Effector memory CD4-positive, alpha-beta T cell (primary cell): ENCODE measurements at regions not wholly inside any gene's neighbourhood (a gene's known extent, or its start where the extent isn't known, plus 50 kb on each side); places are given as distances from the start of the nearest gene placed in this dataset.

Experiments used
- DNase-seq, 3 donors: peaks; one replicate each; pipeline ENCODE4 v3.0.0-alpha.2; 2020
- H3K27ac ChIP-seq: 2 replicates; pipeline ENCODE4 v1.7.0; 2013; ENCODE audit warnings: mild to moderate bottlenecking, low read length, moderate library complexity; ENCODE audit not compliant: insufficient read depth, poor library complexity, severe bottlenecking
- H3K27me3 ChIP-seq: replicated peaks from 2 replicates; pipeline ENCODE4 v1.7.0; 2013; ENCODE audit warnings: mild to moderate bottlenecking, low read length; ENCODE audit not compliant: insufficient read depth, control insufficient read depth, poor library complexity, severe bottlenecking
- H3K36me3 ChIP-seq: 2 replicates; pipeline ENCODE4 v1.7.0; 2013; ENCODE audit warnings: mild to moderate bottlenecking, low read length, moderate library complexity; ENCODE audit not compliant: control insufficient read depth, insufficient read depth
- H3K4me1 ChIP-seq: 2 replicates; pipeline ENCODE4 v1.7.0; 2013; ENCODE audit warnings: low read length, mild to moderate bottlenecking; ENCODE audit not compliant: control insufficient read depth, insufficient read depth, poor library complexity, severe bottlenecking
- H3K4me3 ChIP-seq: 2 replicates; pipeline ENCODE4 v1.7.0; 2013; ENCODE audit warnings: low read length, low read depth, mild to moderate bottlenecking; ENCODE audit not compliant: insufficient read depth, poor library complexity, severe bottlenecking
- H3K9me3 ChIP-seq: 2 replicates; pipeline ENCODE4 v1.7.0; 2013; ENCODE audit warnings: mild to moderate bottlenecking, low read length, moderate library complexity; ENCODE audit not compliant: control insufficient read depth

GRCh38 chr14:71235875-71236274 lies 328.6 kb downstream of the PCNX1 start:
- Histone ChIP-seq H3K36me3 (no peaks in the 10 kb centered on the region), H3K4me3 (no peak overlapping the region), H3K9me3 (no peaks in the 10 kb centered on the region), H3K27ac (no peak overlapping the region), H3K4me1 (no peaks in the 10 kb centered on the region), H3K27me3 (no peaks in the 10 kb centered on the region)
- DNase-seq: no peak

- H3K36me3 ChIP-seq: no peaks in the 10 kb centered on the region
- no peaks in the 10 kb centered on the region for H3K4me1 ChIP-seq
- H3K27me3 ChIP-seq: no peaks in the 10 kb centered on the region
- H3K9me3 ChIP-seq: no peaks in the 10 kb centered on the region
- DNase-seq: no peak
- no peak overlapping the region for H3K27ac ChIP-seq
- no peak overlapping the region for H3K4me3 ChIP-seq
Measured at GRCh38 chr14:71236487-71236886, 329.2 kb downstream of the PCNX1 start.

- no peak overlapping the region for H3K4me3 ChIP-seq
- no peaks in the 10 kb centered on the region for H3K9me3 ChIP-seq
- H3K27me3 ChIP-seq: no peaks in the 10 kb centered on the region
- DNase-seq: no peak
- no peaks in the 10 kb centered on the region for H3K36me3 ChIP-seq
- H3K4me1 ChIP-seq: no peaks in the 10 kb centered on the region
- H3K27ac ChIP-seq: no peak overlapping the region
Measured at GRCh38 chr14:71237556-71237955, 330.3 kb downstream of the PCNX1 start.

GRCh38 chr14:71238835-71239234 lies 331.6 kb downstream of the PCNX1 start:
- Histone ChIP-seq H3K27me3 (no peaks in the 10 kb centered on the region), H3K4me3 (no peak overlapping the region), H3K36me3 (no peaks in the 10 kb centered on the region), H3K9me3 (no peaks in the 10 kb centered on the region), H3K27ac (no peak overlapping the region), H3K4me1 (no peaks in the 10 kb centered on the region)
- DNase-seq: no peak

GRCh38 chr14:71240171-71240570 lies 332.9 kb downstream of the PCNX1 start:
- Histone ChIP-seq H3K9me3 (no peaks in the 10 kb centered on the region), H3K4me1 (no peaks in the 10 kb centered on the region), H3K4me3 (no peak overlapping the region), H3K27me3 (no peaks in the 10 kb centered on the region), H3K27ac (no peak overlapping the region), H3K36me3 (no peaks in the 10 kb centered on the region)
- no peak for DNase-seq

- Histone ChIP-seq H3K9me3 (no peaks in the 10 kb centered on the region), H3K27ac (no peak overlapping the region), H3K27me3 (no peaks in the 10 kb centered on the region), H3K36me3 (no peaks in the 10 kb centered on the region), H3K4me1 (peaks cover 3% of the 10 kb centered on the region), H3K4me3 (no peak overlapping the region)
- no peak for DNase-seq
Measured at GRCh38 chr14:71240866-71241520, 333.7 kb downstream of the PCNX1 start.

- H3K27ac ChIP-seq: no peak overlapping the region
- peaks cover 15% of the 10 kb centered on the region for H3K4me1 ChIP-seq
- no peaks in the 10 kb centered on the region for H3K9me3 ChIP-seq
- DNase-seq: no peak
- H3K4me3 ChIP-seq: no peak overlapping the region
- no peaks in the 10 kb centered on the region for H3K36me3 ChIP-seq
- no peaks in the 10 kb centered on the region for H3K27me3 ChIP-seq
Measured at GRCh38 chr14:71242237-71242748, 335.0 kb downstream of the PCNX1 start.

GRCh38 chr14:71243697-71244096 lies 336.4 kb downstream of the PCNX1 start:
- H3K4me3 ChIP-seq: no peak overlapping the region
- no peak for DNase-seq
- H3K27me3 ChIP-seq: no peaks in the 10 kb centered on the region
- no peaks in the 10 kb centered on the region for H3K36me3 ChIP-seq
- peaks cover 18% of the 10 kb centered on the region for H3K4me1 ChIP-seq
- H3K9me3 ChIP-seq: no peaks in the 10 kb centered on the region
- H3K27ac ChIP-seq: no peak overlapping the region

- H3K36me3 ChIP-seq: no peaks in the 10 kb centered on the region
- peaks cover 18% of the 10 kb centered on the region for H3K4me1 ChIP-seq
- no peak overlapping the region for H3K4me3 ChIP-seq
- DNase-seq: no peak
- no peaks in the 10 kb centered on the region for H3K27me3 ChIP-seq
- no peak overlapping the region for H3K27ac ChIP-seq
- no peaks in the 10 kb centered on the region for H3K9me3 ChIP-seq
Measured at GRCh38 chr14:71244341-71244740, 337.1 kb downstream of the PCNX1 start.

GRCh38 chr14:71245659-71246361 lies 338.6 kb downstream of the PCNX1 start:
- Histone ChIP-seq H3K27ac (no peak overlapping the region), H3K4me1 (peaks cover 18% of the 10 kb centered on the region), H3K27me3 (no peaks in the 10 kb centered on the region), H3K36me3 (no peaks in the 10 kb centered on the region), H3K9me3 (no peaks in the 10 kb centered on the region), H3K4me3 (no peak overlapping the region)
- DNase-seq: no peak
